Dermis microvascular lymphatic vessel endothelial cell (primary cell): ENCODE measurements at regions not wholly inside any gene's neighbourhood (a gene's known extent, or its start where the extent isn't known, plus 50 kb on each side); places are given as distances from the start of the nearest gene placed in this dataset.
"Not testable (repeated sequence)": the region's sequence is repeated elsewhere in the genome, so short reads cannot be mapped to it uniquely, and the experiment has no call there.

ENCODE experiments used
- DNase-seq, 2 donors: peaks; one replicate each; pipeline versions ENCODE4 v3.0.0 to v3.0.0-alpha.2; 2010; ENCODE audit warnings: low read depth in 2 of 2

GRCh38 chr4:120314969-120315368 lies 248.3 kb upstream of the MAD2L1 start:
- DNase-seq: no peak

DNA sequence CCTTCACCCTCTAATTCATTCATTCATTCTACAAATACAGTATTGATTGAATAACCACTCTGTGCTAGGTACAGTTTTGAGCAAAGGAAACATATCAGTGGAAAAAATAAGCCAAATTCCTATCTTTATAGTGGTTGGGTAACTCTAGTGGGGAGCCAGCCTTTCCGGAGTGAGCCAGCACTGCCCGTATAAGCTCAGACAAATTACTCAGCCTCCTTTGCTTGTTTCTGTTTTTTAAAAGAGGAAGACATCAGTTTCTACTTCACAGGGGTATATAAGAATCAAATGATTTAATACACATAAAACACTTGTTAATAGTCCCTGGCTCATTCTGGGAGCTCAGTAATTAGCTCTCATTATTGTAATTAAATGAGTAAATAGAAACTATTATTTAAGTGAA lies 238.2 kb upstream of the MAD2L1 start:
- DNase-seq: no peak

DNA sequence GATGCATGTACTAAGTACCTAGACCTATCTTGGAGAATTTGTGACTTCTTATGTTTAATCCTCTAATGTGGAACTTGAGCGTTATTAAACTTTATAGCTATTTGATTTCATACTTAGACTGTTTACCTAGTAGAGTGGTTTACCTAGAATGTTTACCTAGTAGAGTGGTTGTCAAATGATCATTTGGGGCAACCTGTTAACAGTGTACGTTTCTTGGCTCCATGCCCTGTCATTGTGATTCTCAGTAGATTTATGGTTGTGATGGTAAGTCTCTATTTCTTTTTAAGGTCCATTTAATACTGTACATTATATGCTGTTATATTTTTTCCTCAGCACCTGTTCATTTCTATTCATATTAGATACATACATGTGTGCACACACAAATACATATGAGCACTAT lies 233.0 kb upstream of the MAD2L1 start:
- no peak for DNase-seq

GRCh38 chr4:120293341-120293740 lies 226.7 kb upstream of the MAD2L1 start:
- no peak for DNase-seq

GRCh38 chr4:120291541-120291940 lies 224.9 kb upstream of the MAD2L1 start:
- no peak for DNase-seq

- no peak for DNase-seq
These were observed 223.9 kb upstream of the MAD2L1 start for GRCh38 chr4:120290553-120290952.

DNA sequence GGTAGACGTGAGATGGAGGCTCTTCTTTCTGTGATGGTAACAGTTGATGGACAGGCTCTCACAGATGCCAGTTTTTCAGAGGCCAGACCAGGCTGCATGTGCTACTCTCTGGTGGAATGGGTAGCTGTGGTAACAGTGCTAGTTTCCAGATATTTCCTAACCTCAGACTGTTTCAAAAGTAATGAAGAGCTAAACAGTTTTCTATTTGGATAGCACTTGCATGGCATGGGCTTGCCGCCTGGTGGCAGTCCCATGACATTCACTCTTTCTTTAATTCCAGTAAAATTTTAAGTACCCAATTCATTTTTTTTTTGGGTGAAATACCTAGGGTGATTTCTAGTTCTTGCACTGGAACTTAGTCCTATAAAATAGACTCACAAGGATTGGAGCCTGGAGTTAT lies 220.2 kb upstream of the MAD2L1 start:
- no peak for DNase-seq

DNA sequence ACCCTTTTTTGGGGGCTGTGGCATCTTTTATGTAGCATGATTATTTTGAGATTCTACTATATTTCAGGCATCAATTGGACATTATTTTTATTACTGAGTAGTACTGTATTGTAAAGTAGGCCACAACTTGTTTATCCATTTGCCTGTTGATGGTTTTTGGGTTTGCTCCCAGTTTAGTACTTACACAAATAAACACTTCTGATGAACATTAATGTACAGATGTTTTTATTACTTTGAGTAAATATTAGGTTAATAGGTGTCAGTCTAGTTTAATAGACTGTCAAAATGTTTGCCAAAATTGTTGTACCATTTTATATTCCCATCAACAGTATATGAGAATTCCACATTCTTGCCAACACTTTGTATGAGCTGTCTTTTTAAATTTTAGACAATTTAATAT lies 214.9 kb upstream of the MAD2L1 start:
- no peak for DNase-seq

- DNase-seq: no peak
These were observed 210.7 kb upstream of the MAD2L1 start for GRCh38 chr4:120277391-120277790.

DNA sequence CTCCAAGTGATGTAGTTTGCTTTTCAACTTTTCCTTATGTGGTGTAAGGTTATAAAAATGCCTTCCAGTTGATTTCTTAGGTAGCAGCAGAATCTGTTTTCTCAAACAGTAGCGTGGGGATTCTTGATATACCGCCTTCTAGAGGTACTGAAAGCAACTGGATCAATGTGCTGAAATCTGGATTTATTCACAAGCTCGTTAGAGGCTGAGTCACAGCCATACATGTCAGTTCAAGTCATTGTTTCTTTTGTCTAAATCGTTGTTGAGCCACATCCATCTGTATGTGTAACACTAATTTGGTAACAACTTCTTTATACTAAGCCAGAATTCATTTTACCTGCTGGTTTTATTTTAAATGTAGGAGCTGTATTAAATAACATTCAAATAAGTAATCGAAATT lies 200.0 kb upstream of the MAD2L1 start:
- no peak for DNase-seq

GRCh38 chr4:120263618-120264017 lies 197.0 kb upstream of the MAD2L1 start:
- DNase-seq: no peak

DNA sequence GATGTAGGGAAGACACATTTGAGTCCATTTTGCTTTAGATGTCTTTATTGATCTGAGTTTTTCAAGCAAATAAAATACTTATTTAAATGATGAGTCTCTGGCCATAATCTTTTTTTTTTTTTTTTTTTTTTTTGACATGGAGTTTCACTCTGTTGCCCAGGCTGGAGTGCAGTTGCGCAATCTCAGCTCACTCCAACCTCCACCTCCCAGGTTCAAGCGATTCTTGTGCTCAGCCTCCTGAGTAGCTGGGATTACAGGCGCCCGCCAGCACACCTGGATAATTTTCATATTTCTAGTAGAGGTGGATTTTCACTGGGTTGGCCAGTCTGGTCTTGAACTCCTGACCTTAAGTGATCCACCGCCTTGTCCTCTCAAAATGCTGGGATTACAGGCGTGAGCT lies 194.5 kb upstream of the MAD2L1 start:
- DNase-seq: no peak

DNA sequence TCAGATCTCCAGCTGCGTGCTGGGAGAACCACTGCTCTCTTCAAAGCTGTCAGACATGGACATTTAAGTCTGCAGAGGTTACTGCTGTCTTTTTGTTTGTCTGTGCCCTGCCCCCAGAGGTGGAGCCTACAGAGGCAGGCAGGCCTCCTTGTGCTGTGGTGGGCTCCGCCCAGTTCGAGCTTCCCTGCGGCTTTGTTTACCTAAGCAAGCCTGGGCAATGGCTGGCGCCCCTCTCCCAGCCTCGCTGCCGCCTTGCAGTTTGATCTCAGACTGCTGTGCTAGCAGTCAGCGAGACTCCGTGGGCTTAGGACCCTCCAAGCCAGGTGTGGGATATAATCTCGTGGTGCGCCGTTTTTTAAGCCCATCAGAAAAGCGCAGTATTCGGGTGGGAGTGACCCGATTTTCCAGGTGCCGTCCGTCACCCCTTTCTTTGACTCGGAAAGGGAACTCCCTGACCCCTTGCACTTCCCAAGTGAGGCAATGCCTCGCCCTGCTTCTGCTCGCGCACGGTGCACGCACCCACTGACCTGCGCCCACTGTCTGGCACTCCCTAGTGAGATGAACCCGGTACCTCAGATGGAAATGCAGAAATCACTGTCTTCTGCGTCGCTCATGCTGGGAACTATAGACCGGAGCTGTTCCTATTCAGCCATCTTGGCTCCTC lies 189.6 kb upstream of the MAD2L1 start:
- DNase-seq: not testable (repeated sequence)

GRCh38 chr4:120238277-120238973 lies 171.8 kb upstream of the MAD2L1 start:
- DNase-seq: no peak

DNA sequence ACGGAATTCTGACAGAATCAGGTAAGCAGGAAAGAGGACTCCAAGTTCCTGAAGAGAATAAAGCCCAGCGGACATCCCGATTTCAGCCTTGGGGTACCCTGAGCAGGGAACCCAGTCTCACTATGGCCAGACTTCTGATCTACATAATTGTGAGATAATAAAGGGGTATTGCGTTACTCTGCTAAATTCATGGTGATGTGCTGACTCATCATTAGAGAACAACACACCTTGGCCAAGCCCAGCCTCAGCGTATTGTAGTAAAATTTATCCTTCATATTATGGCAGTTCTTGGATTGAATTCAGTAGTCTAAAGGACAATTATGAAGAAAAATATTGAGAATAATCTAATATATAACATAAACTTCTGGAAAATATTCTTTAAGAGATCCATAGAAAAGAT lies 170.2 kb upstream of the MAD2L1 start:
- DNase-seq: no peak

DNA sequence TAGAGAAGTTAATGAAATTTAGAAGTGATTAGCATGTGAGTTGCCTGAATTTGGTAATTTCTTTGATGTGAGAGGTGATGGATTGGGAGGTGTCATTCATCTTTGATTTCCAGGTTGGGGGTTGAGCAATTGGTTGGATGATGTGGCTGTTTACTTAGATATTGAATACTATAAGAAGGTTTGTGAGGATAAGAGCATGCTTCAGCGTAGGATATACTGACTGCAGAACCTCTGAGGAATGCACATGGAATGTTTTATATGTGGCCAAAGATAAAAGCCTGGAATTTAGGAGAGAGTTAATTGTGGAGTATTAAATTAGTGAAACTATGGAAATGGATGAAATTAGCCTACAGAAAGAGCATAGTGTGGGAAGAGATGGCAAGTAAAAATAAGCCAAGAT lies 165.4 kb upstream of the MAD2L1 start:
- no peak for DNase-seq

DNA sequence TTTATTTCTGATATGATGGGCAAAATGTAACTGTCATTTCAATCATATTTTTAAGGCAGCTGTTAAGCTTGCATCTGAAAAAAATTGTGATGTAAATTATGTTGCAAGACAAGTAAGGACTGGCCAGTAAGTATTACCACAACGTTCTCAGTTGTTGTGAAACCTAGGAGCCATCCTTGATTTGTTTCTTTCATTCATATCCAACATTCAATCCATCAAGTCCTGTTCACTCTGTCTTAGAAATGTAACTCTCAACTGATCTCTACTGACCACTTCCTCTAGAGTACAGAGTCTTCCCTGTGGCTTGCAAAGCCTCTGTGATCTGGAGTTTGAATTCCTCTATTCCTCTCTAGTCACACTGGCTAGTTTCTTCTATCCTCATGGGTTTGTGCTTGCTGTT lies 161.4 kb upstream of the MAD2L1 start:
- no peak for DNase-seq

- no peak for DNase-seq
These were observed 160.9 kb upstream of the MAD2L1 start for GRCh38 chr4:120227554-120227953.

GRCh38 chr4:120225527-120225926 lies 158.9 kb upstream of the MAD2L1 start:
- DNase-seq: no peak

- DNase-seq: no peak
These were observed 152.3 kb upstream of the MAD2L1 start for GRCh38 chr4:120218981-120219380.

DNA sequence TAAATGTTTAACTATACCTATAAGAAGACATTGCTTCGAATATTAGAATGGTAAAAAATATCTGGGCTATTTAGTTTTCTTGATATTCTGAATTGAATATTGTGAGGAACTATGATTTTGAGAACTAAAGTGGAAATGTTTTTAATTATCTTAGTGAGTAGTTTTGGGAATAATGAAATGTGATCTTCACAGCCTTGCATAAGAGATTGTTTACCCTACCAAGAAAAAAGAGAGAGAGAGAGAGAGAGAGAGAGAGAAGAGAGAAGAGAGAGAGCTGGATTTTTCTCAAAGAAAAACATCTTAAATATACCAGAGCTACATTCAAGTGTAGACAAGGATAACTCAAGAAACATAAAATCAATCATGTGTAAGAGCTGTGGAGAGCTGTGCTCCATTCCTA lies 148.7 kb upstream of the MAD2L1 start:
- DNase-seq: no peak

DNA sequence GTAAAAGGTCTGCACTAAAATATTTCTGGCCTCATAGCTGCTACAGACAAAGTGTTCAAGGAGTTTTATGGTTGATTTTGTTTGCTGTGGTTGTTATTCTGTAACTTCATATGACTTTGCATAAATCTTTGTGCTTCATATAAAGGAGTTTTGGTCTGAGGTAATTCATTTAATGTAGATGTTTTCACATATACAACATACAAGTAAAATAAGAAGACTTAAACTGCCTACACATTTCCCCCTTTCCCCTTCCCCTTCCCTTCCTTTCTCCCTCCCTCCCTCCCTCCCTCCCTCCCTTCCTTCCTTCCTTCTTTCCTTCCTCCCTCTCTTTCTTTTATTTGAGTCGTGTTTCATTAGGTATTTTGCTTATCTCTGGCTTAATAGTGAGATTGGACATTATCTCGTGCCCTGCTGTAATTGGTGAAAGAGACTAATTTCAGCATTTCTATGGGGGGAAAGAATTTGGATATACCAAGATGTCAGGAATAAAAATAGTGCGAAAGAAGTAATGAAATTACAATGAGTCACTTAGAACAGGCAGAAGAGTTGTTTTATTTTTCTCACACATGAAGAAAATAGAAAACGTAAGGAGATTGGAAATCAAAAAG lies 144.9 kb upstream of the MAD2L1 start:
- no peak for DNase-seq

DNA sequence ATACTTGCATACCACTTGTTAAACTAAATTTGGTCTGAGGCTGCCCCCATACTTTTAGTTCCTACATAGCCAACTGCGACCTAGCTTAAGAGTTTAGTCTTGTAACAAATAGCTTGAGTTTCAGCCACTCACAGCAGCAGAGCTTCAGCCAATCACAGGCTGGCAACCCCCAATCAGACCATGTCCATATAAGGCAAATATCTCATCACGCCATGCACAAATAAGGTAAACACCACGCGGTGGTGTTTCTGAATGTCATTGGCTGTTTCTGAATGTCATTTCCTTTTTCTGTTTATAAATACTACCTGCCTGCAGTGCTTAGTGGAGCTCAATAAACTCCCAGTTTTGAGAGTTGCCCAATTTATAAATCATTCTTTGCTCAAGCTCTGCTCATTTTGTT lies 143.1 kb upstream of the MAD2L1 start:
- DNase-seq: no peak
